ENCODE measurements at regions not wholly inside any gene's neighbourhood (a gene's known extent, or its start where the extent isn't known, plus 50 kb on each side); places are given as distances from the start of the nearest gene placed in this dataset.

- TF ChIP-seq EZH2phosphoT487 (IDR thresholded peaks at IDR 0.05; ENCODE audit: borderline replicate concordance) (no peak), CTCF (conservative IDR thresholded peaks at IDR 0.05; ENCODE audit: low read length) (no peak)
These were observed 816.2 kb upstream of the SOX9 start for GRCh38 chr17:71304498-71305158.

Data from Loucy (cell line).